Peyer's patch (tissue), 4 donors: ENCODE measurements at regions not wholly inside any gene's neighbourhood (a gene's known extent, or its start where the extent isn't known, plus 50 kb on each side); places are given as distances from the start of the nearest gene placed in this dataset.

Source experiments
- DNase-seq, 3 donors: peaks; one replicate each; pipeline ENCODE4 v3.0.0-alpha.2; 2017 to 2019
- H3K27ac ChIP-seq, 4 donors: fragments of 200-600 bp; sonication (generic); one replicate each; pipeline ENCODE4 v1.5.1; 2016 to 2019
- H3K27me3 ChIP-seq, 2 donors: fragments of 200-600 bp; sonication (generic); one replicate each; pipeline ENCODE4 v1.5.1; 2019
- H3K36me3 ChIP-seq, 3 donors: fragments of 200-600 bp; sonication (generic); one replicate each; pipeline ENCODE4 v1.5.1; 2016 to 2019
- H3K4me1 ChIP-seq, 4 donors: fragments of 200-600 bp; sonication (generic); one replicate each; pipeline ENCODE4 v1.5.1; 2016 to 2019
- H3K4me3 ChIP-seq, 4 donors: fragments of 200-600 bp; sonication (generic); 1 replicate in 3 of 4; 2 replicates in 1 of 4; pipeline ENCODE4 v1.5.1; 2016 to 2019; ENCODE audit warnings: mild to moderate bottlenecking in 1 of 4
- H3K9me3 ChIP-seq, 4 donors: fragments of 200-600 bp; sonication (generic); one replicate each; pipeline ENCODE4 v1.5.1; 2016 to 2019; ENCODE audit warnings: mild to moderate bottlenecking in 1 of 4
- CTCF ChIP-seq, 6 experiments: fragments of 450-650 bp in 4 of 6; fragments of 200-600 bp in 2 of 6; sonication (generic) in 1 of 6; IDR thresholded peaks; one replicate each; pipeline ENCODE4 v1.5.1; 2017 to 2019; ENCODE audit warnings: antibody characterized with exemption in 6 of 6, mild to moderate bottlenecking in 3 of 6, moderate library complexity in 1 of 6
- POLR2A ChIP-seq, 2 donors: fragments of 450-650 bp; IDR thresholded peaks; one replicate each; pipeline ENCODE4 v1.5.1; 2017; ENCODE audit warnings: antibody characterized with exemption in 2 of 2, mild to moderate bottlenecking in 2 of 2, moderate library complexity in 2 of 2

GRCh38 chr4:10371869-10372471 is 85.3 kb downstream of the ZNF518B start:
- Histone ChIP-seq H3K4me3 (no peak overlapping the region), H3K27ac (no peak overlapping the region), H3K4me1 (no peaks in the 10 kb centered on the region), H3K27me3 (no peaks in the 10 kb centered on the region), H3K9me3 (no peaks in the 10 kb centered on the region), H3K36me3 (no peaks in the 10 kb centered on the region)
- TF ChIP-seq POLR2A (IDR thresholded peaks at IDR 0.05) = no peak
- TF ChIP-seq CTCF (IDR thresholded peaks at IDR 0.05) = no peak
- no peak for DNase-seq

- TF ChIP-seq POLR2A (IDR thresholded peaks at IDR 0.05) (no peak), CTCF (IDR thresholded peaks at IDR 0.05) (no peak)
Observed at GRCh38 chr4:10371121-10371520, 86.1 kb downstream of the ZNF518B start.

GRCh38 chr4:10369517-10369916 is 87.7 kb downstream of the ZNF518B start:
- H3K4me3 ChIP-seq = no peak overlapping the region
- H3K4me1 ChIP-seq = no peaks in the 10 kb centered on the region
- H3K27ac ChIP-seq = no peak overlapping the region
- H3K27me3 ChIP-seq = no peaks in the 10 kb centered on the region
- TF ChIP-seq POLR2A (IDR thresholded peaks at IDR 0.05) (no peak), CTCF (IDR thresholded peaks at IDR 0.05) (no peak)
- H3K9me3 ChIP-seq = no peaks in the 10 kb centered on the region
- no peak for DNase-seq
- H3K36me3 ChIP-seq = no peaks in the 10 kb centered on the region

More at GRCh38 chr4:10371121-10371520, 86.1 kb downstream of the ZNF518B start:
- no peak for DNase-seq
- Histone ChIP-seq H3K27me3 (no peaks in the 10 kb centered on the region), H3K4me1 (no peaks in the 10 kb centered on the region), H3K27ac (no peak overlapping the region), H3K36me3 (no peaks in the 10 kb centered on the region), H3K9me3 (no peaks in the 10 kb centered on the region), H3K4me3 (no peak overlapping the region)

- DNase-seq = no peak
- no peak for TF ChIP-seq POLR2A (IDR thresholded peaks at IDR 0.05)
- no peak for TF ChIP-seq CTCF (IDR thresholded peaks at IDR 0.05)
Observed at GRCh38 chr4:10366628-10367027, 90.6 kb downstream of the ZNF518B start.

GRCh38 chr4:10364194-10364593 is 93.0 kb downstream of the ZNF518B start:
- H3K36me3 ChIP-seq = no peaks in the 10 kb centered on the region
- no peaks in the 10 kb centered on the region for H3K9me3 ChIP-seq
- DNase-seq = no peak
- no peaks in the 10 kb centered on the region for H3K4me1 ChIP-seq
- no peak for TF ChIP-seq POLR2A (IDR thresholded peaks at IDR 0.05)
- TF ChIP-seq CTCF (IDR thresholded peaks at IDR 0.05) = no peak
- no peak overlapping the region for H3K4me3 ChIP-seq
- no peaks in the 10 kb centered on the region for H3K27me3 ChIP-seq
- H3K27ac ChIP-seq = no peak overlapping the region

More at GRCh38 chr4:10366628-10367027, 90.6 kb downstream of the ZNF518B start:
- H3K36me3 ChIP-seq = no peaks in the 10 kb centered on the region
- no peaks in the 10 kb centered on the region for H3K4me1 ChIP-seq
- no peak overlapping the region for H3K4me3 ChIP-seq
- no peaks in the 10 kb centered on the region for H3K9me3 ChIP-seq
- H3K27ac ChIP-seq = no peak overlapping the region
- H3K27me3 ChIP-seq = no peaks in the 10 kb centered on the region

- H3K36me3 ChIP-seq = no peaks in the 10 kb centered on the region
- no peak overlapping the region for H3K27ac ChIP-seq
- no peaks in the 10 kb centered on the region for H3K9me3 ChIP-seq
- no peak for TF ChIP-seq CTCF (IDR thresholded peaks at IDR 0.05)
- TF ChIP-seq POLR2A (IDR thresholded peaks at IDR 0.05) = no peak
- H3K4me1 ChIP-seq = no peaks in the 10 kb centered on the region
- no peak overlapping the region for H3K4me3 ChIP-seq
- no peaks in the 10 kb centered on the region for H3K27me3 ChIP-seq
- DNase-seq = no peak
Observed at GRCh38 chr4:10354746-10355145, 102.5 kb downstream of the ZNF518B start.
